ENCODE measurements at regions not wholly inside any gene's neighbourhood (a gene's known extent, or its start where the extent isn't known, plus 50 kb on each side); places are given as distances from the start of the nearest gene placed in this dataset.
"Not testable (repeated sequence)": the region's sequence is repeated elsewhere in the genome, so short reads cannot be mapped to it uniquely, and the experiment has no call there.

DNA sequence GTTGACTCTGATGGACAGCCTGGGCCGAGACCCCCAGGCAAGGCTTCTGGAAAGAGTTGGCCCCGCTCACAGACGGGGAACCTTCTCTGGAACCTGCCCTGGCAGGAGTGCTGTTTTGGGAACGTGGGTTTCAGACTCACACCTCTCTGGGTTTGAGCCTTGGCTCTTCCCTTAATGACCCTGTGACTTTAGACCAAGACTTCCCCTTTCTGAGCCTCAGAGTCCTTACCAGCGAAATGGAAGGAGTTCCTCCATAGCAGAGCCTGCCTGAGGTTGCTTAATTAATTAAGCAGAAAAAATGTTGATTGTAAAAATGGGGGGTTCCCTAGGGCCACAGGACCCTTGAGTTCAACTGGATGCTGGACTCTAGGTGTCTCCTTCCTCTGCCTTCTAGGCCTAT, 408.2 kb downstream of the SEC14L1 start:
- no peak for DNase-seq (ENCODE audit: low read depth in 2 of 2)

DNA sequence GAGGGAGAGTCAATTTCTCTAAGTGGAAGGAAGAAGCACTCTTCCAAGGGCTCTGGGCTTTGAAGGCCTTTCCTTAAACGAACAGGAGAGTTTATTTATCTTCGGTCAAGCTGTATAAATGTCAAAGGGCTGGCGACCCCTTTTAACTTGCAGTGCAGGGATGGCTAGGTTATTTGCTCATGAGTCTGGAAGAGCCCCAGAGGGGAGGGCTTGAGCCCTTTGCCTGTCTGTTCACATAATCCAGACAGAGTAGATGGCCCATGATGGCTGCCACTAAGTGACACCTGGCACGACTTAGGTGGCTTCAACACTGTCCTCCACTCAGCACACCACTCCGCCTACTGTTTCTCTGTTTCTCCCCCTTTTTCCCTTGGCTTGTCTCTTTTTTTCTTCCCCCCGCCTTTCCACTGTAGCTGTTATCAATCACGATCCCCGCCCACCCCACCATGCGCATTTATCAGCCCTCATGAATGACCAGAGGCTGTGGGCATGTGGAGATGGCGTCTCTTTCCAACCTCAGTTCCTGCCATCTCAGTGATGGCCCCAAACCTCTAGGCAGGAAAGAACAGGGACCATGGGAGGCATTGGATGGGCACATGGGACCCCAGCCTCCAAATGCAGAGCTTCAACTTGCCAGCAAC, 408.7 kb upstream of the TNRC6C start:
- no peak for DNase-seq (ENCODE audit: low read depth in 2 of 2)

DNA sequence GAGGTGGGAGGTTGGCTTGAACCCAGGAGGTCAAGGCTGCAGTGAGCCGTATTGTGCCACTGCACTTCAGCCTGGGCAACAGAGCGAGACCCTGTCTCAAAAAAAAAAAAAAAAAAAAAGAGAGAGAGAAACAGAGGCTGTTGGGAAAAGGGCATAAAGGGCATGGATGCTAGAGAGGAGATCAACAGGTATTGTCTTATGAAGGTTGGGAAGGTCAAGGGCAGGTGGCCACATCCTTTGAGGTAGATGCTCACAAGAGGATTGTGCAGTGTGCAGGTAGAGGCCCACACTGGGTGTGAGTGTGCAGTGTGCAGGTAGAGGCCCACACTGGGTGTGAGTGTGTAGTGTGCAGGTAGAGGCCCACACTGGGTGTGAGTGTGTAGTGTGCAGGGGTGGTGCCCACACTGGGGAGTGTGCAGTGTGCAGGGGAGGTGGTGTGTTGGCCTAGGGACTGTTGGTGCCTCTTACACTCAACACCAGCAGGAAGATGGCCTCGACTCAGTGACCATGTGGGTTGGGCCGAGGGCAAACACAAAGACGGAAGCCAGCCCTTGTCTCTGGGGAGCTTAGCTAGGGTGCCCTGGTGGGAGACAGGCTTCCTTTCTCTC, 404.9 kb upstream of the TNRC6C start:
- no peak for DNase-seq (ENCODE audit: low read depth in 2 of 2)

DNA sequence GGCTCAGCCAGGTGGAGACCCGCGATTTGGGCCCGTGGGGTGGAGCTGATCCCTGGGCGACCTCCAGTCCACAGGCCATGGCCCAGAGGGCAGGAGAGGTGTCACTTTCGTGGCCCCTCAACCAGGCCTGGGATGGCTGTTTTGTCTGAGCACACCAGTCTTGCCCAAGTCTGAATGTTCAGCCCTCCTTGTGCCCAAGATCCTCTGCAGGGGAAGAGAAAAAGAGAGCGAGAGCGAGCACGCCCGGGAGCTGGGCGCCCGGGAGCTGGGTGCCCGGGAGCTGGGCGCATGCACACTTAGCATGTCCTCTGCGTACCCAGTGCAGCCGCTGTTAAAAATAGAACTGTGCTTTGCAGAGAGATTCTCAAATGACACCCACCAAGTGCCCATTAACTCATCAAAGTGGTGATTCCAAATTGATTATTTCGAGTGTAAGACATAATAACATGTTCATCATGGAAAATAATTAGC, 403.3 kb upstream of the TNRC6C start:
- no peak for DNase-seq (ENCODE audit: low read depth in 2 of 2)

DNA sequence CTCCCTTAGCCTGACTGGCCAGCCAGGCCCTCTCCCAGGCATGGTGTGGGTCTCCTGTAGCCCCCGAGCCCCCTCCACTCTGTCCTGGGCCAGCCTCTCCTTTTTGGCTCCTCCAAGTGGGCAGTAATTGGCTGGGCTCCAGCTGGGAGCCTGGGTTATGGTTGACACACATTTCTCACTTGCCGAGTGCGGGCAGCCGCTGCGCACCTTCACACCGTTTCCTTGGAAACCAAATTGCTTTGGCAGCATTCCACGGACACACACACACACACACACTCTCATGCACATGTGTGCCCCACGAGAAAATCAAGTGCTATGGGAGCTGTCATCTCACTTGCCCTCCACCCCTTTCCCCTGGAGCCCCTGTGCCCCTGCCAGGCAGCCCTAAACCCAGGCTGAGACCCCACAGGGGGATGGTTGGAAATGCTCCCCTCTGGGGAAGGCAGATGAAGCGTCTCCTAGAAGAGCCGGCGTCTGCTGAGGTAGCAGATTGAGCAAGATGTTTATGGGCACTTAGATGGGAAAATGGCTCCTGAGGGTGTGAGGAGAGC, 402.7 kb upstream of the TNRC6C start:
- DNase-seq (ENCODE audit: low read depth in 2 of 2) = no peak

DNA sequence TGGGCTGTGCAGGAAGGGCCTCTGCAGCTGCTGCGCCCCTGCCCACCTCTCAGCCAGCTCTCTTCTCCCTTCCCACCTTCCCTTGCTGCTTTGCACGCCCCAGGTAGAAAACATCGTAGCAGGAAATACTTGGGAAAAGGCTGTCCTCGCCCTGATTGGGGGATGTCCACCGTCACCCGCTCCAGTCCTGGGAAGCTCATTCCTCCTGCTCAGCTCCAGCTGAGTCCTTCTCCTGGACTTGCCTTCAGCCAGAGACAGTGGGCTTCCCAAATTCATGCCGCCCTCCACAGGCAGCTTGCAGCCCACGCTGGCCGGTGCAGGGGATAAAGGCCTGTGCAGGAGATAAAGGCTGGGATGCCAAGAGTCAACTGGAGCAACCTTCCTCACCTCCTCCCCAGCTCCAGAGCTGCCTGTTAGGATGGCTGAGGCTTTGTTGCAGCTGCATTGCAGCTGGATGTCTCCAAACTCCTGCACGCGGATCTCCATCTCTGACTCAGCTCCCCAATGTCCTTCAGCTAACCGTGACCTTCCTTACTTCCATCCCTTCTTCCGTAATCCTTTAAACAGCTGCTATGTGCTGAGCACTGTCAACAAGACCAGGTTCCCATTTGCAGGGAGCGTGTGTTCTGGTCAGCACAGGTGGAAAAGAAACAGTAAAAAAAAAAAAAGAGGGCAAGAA, 402.0 kb upstream of the TNRC6C start:
- no peak for DNase-seq (ENCODE audit: low read depth in 2 of 2)

DNA sequence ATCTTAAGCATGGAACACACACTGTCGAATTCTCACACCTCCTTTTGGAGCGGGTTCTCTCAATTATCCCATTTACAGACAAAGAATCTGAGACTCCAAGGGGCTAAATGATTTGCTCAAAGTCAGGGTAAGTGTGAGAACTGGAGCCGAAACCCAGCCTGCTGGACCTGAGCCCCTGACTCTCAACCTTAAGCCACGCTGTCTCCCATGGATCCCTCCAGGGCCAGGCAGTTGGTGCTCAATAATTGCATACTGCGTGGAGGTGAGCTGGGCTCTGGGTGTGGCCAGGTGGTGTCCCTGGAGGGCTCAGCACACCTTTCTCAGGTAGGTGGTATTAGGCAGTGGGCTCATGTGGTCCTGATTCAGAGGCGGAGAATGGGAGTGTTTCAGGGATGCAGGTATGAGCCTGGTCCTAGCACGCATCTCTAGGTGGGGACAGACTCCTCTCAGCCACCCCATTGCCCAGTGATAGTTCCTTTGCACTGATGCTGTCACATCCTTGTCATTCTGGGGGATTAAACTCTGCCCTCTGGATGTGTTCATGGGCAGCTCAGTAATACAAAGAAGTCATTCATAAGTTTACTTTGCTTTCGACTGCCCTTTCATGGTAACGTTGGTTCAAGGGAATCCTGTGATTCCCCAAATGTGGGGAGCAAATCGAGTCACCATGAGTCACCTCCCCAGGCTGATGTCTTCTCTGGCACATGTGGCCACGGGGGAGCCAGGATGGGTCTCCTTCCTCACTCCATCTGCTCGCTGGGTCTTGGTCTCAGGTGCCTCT, 399.5 kb upstream of the TNRC6C start:
- DNase-seq (ENCODE audit: low read depth in 2 of 2) = no peak

DNA sequence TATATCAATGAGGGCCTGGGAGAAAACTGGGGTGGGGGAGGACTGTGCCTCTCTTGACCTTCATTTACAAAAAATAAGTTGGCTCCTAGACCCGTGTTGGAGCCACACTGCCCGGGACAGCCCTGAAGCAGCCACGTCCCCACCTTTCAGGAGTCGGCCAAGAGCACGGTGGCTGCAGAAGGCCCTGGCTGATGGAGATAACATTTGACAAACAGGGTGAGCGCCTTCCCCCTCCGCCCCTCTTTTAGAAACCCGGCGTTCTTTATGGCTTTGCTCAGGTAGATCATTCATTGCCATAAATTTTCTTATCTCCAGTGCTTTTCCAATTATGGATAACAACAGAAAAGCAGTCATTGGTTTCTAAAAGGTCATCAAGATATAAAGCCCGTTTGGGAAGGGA, 398.1 kb upstream of the TNRC6C start:
- DNase-seq (ENCODE audit: low read depth in 2 of 2) = no peak

DNA sequence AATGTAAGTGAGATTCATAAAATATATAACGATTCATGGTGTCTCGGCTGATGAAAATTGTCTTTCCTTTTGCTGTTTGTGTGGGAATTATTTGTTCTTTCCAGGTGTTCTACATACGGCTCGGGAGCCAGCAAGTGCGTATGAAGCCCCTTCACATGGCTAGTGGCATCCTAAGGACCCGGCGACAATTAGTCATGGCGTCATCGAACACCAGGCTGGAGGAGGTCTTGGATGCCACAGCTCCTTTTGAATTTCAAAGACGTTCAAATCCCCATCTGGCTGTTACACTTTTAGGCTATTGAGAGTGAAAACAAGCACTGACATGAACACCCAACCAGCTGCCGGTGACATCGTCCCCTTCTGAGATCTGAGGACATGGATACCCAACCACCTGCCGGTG, 397.7 kb upstream of the TNRC6C start:
- DNase-seq (ENCODE audit: low read depth in 2 of 2) = no peak

DNA sequence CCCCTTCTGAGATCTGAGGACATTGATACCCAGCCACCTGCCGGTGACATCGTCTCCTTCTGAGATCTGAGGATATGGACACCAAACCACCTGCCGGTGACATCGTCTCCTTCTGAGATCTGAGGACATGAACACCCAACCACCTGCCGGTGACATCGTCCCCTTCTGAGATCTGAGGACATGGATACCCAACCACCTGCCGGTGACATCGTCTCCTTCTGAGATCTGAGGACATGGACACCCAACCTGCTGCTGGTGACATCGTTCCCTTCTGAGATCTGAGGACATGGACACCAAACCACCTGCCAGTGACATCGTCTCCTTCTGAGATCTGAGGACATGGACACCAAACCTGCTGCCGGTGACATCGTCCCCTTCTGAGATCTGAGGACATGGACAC, 396.1 kb upstream of the TNRC6C start:
- not testable (repeated sequence) for DNase-seq (ENCODE audit: low read depth in 2 of 2)

DNA sequence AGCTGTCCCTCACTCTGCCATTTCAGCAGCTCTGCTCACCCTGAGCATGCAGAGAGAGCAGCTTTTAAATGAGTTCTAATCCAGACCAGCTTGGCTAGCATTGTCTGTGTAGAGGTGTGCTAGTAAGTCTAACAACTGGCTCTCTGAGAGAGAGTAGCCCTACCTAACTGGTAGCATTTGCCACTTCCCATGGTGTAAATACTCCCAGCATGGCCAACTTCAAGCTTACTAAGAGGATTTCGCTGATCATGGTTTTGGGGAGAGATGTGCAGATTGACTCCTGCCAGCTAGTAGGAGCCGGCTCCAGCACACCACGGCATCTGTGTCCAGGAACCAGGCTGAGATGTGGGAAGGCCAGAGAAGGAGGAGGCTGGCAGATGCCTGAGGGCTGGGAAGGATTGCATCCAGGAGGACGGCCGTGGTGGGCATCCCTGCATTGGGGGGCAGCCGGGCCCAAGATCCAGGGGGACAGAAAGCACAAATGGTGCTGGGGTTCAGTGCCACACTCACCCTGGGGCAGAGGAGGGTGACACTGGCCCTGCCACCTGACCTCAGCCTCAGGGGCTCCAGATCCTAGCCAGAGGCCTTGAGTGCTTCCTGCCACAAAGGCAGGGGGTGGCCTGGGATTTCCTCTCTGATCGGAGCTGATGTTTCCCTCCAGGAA, 394.9 kb upstream of the TNRC6C start:
- no peak for DNase-seq (ENCODE audit: low read depth in 2 of 2)

DNA sequence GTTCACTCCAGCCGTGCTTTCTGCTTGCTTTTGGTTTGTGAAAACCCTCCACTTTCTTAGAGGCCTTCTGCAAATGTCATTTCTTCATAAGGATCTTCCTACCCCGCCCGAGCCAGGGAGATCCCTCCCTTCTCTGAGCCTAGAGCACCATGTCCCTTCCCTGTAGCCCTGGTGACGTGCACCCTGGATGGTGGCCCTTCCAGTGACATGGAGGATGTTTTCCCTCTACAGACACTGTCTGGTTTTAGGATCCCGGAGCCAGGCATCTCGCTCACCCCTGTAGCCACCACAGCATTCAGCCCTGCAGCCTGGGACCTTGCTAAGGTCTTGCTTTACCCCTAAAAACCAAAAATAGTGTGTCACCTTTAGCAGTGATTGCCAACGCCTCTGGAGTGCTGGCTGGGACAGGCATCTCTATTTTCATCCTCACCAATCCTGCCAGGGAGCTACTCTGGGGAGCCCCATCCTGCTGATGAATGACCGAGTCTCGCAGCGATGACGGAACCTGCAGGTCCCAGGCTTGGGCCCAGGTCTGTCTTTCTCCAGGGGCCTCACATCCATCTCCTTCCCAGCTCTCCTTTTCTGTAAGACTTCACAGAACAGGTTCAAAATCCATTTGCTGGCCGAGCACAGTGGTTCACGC, 394.1 kb upstream of the TNRC6C start:
- no peak for DNase-seq (ENCODE audit: low read depth in 2 of 2)

DNA sequence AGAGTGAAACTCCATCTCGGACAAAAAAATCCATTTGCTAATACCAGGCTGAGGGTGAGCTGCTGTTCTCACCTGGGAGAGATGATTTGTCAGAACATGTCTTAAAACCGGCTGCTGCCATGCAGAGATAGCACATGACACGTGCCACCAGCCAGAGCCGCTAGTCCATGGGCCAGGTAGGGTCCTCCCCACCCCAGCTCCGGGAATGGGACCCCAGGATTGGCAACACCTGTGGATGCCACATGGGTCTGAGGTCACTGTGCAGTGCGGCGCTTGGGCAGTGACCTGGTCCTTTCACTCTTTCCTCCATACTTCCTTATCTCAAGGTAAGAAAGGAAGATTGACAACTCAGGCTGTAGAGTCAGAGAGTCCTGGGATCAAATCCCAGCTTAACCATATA, 393.3 kb upstream of the TNRC6C start:
- DNase-seq (ENCODE audit: low read depth in 2 of 2) = no peak

DNA sequence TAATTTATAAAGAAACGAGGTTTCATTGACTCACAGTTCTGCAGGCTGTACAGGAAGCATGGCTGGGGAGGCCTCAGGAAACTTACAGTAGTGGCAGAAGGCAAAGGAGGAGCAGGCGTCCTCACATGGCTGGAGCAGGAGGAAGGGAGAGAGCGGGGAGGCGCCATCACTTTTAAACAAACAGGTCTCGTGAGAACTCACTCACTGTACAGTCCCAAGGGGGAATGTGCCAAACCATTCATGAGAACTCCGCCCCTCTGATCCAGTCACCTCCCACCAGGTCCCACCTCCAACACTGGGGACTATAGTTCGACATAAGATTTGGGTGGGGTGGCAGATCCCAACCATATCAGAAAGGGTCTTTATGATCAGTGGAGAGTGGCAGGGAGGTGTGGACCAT, 392.4 kb upstream of the TNRC6C start:
- no peak for DNase-seq (ENCODE audit: low read depth in 2 of 2)

DNA sequence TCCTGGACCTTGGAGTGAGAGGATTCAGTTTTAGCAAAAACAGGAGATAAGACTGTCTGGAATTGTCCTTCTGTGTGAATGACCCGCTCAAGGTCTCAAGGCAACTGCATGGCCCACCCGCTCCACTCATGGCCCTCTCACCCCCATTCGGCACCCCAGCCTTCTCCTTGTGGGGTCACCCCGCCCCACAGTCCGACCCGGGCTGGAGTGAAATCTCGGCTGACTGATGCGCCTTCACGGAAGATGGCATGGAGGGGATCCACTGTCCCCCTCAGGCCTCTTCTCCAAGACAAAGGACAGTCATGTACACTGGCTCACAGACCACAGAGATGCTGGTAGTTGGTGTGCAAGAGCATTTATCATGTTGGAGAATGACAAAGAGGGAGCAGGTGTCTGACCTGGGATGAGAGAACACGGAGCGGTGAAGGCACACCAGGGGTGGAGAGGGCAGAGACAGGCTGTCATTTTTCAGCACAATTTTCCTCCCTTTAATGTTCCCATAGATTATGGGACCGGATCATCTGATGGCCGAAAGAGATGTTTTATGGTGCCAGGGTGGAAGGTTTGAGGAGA, 391.9 kb upstream of the TNRC6C start:
- DNase-seq (ENCODE audit: low read depth in 2 of 2) = no peak

DNA sequence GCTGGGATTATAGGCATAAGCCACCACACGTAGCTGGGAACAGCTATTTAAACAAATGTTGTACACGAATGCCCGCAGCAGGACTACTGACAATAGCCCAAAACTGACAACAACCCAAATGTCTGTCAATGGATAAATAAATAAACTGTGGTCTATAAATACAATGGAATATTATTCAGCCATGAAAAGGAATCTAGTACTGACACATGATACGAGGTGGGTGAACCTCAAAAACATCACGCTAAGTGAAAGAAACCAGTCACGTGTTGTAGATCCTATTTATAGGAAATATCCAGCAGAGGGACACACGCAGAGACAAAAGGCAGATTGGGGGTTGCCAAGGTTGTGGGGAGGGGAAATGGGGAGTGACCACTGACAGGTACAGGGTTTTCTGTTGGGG, 390.0 kb upstream of the TNRC6C start:
- DNase-seq (ENCODE audit: low read depth in 2 of 2) = no peak

DNA sequence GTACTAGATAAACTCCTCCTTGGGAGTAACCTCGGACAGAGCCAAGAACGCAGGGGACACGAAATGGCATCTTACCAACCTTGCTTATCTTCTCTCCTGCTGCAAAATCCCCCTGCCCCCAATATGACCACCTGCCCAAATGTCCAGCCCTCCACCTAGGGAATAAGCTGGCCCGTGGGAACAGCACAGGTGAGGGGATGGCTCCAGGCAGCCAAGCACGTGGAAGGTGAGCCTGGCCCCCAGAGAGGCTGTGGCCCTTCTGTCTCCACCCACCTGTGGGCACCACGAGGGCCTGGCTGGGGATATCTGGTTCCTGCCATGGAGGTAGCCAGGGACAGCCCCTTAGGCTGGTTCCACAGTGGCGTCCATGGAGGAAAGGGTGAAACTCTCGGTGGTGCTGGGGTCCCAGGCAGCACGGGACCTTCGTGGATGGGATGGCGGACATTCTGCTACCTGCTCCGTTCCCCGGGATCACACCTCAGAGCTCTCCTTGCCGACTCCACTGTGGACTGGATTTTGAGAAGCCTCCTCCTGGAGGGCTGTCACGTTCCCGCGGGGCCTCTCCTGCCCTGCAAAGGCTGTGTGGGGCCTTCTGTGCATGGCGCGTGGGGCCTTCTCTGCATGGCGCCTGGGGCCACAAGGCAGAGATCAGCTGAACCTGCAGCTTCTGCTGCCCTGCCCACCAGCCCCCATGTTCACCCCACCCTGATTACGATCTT, 388.5 kb upstream of the TNRC6C start:
- no peak for DNase-seq (ENCODE audit: low read depth in 2 of 2)

DNA sequence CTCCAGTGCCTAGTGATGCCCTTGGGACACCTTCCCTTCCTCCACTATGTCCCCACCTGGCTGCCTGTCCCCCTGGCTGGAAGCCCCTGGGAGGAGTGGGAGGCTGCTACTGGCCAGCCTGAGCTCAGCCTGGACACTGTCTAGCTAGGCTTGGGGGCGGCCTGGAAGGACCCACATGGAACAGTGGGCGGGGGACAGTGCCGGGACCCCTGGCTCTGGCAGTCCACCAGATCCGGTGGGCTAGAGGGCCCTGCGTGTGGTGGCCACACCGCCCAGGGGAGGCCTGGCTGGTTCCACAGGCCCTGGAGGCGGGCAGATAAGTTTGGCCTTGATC, 388.0 kb upstream of the TNRC6C start:
- DNase-seq (ENCODE audit: low read depth in 2 of 2) = no peak

DNA sequence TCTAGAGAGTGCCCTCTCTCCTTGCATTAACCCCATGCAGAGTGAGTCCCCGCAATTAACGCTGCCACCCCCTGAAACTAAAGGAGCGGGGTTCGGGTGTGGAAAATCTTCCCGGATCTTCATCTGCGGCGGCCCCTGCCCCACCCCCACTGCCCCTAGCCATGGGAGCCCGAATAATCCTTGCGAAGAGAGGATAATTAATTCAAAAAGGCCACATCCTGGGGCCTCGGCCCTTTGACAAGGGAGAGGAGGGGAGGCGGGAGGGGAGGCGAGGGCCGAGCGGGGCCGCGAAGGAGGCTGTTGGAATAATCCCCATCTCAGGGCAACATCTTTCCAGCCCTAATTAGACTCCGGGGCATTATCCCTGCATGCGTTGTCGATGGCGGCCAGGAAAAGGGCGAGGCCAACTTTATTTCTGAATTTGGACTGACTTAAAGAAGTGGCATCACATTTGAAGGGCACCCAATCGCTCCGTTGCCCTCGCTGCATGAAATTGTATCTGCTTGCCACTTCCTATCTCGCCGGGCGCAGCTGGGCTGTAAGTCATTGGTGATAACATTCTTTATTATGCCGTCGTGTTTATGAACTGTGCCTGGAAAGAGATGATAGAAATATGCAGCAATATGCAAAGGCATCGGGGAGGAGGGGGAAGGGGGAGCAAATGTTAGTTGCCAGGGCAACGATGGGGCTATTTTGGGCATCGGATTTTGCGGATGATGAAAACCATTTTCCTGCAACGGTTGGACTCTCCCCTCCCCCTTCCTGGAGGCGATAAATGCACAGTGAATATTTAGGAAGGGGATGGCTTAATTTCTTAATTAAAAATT, 387.1 kb upstream of the TNRC6C start:
- DNase-seq (ENCODE audit: low read depth in 2 of 2) = peak in 1 of 2 experiments; percentile 1

Measured in fibroblast of skin of left biceps (primary cell).